SU-DHL-6 (cell line): ENCODE measurements at regions not wholly inside any gene's neighbourhood (a gene's known extent, or its start where the extent isn't known, plus 50 kb on each side); places are given as distances from the start of the nearest gene placed in this dataset.

Experiments
- CTCF ChIP-seq: fragments of 200-600 bp; sonication (generic); IDR thresholded peaks from one replicate; pipeline ENCODE4 v1.5.1; 2017; ENCODE audit warnings: antibody characterized with exemption, mild to moderate bottlenecking, low read length, moderate library complexity; ENCODE audit not compliant: insufficient read depth, poor library complexity, severe bottlenecking
- EZH2phosphoT487 ChIP-seq: fragments of 200-600 bp; sonication (generic), shearing (Covaris generic); conservative IDR thresholded peaks from 2 replicates; pipeline ENCODE4 v1.6.1; 2018; ENCODE audit warnings: mild to moderate bottlenecking, antibody characterized with exemption, low read length, moderate library complexity, mixed read lengths

GRCh38 chr16:63596716-63597115 lies 1525.1 kb downstream of the CDH11 start:
- no peak for TF ChIP-seq CTCF
- TF ChIP-seq EZH2phosphoT487, result no peak
